Aorta (tissue), 5 donors: ENCODE measurements at regions not wholly inside any gene's neighbourhood (a gene's known extent, or its start where the extent isn't known, plus 50 kb on each side); places are given as distances from the start of the nearest gene placed in this dataset.
"Not testable (repeated sequence)": the region's sequence is repeated elsewhere in the genome, so short reads cannot be mapped to it uniquely, and the experiment has no call there.

ENCODE experiments used
- ATAC-seq: fragments of 200-7000 bp; cut with Tn5 transposase; one replicate; pipeline ENCODE4 v1.9.1; 2022; ENCODE audit warnings: moderate library complexity; ENCODE audit not compliant: low FRiP score
- DNase-seq, 2 donors: peaks; one replicate each; pipeline ENCODE4 v3.0.0-alpha.2; 2020
- H3K27ac ChIP-seq, 2 donors: one replicate each; pipeline ENCODE4 v1.5.1; 2013; ENCODE audit warnings: low read length in 2 of 2, mild to moderate bottlenecking in 2 of 2, moderate library complexity in 2 of 2, control low read depth in 1 of 2, inconsistent platforms in 1 of 2, low read depth in 1 of 2
- H3K27me3 ChIP-seq, 2 donors: one replicate each; pipeline ENCODE4 v1.6.1; 2013; ENCODE audit warnings: control low read depth in 1 of 2, low read length in 1 of 2, mild to moderate bottlenecking in 1 of 2, moderate library complexity in 1 of 2; ENCODE audit not compliant: insufficient read depth in 2 of 2, control insufficient read depth in 1 of 2
- H3K36me3 ChIP-seq, 2 donors: one replicate each; pipeline ENCODE4 v1.6.1; 2013; ENCODE audit warnings: control low read depth in 1 of 2, low read length in 1 of 2, mild to moderate bottlenecking in 1 of 2; ENCODE audit not compliant: insufficient read depth in 2 of 2, control insufficient read depth in 1 of 2
- H3K4me1 ChIP-seq, 2 donors: one replicate each; pipeline ENCODE4 v1.6.1; 2013; ENCODE audit warnings: low read length in 2 of 2, control low read depth in 1 of 2, mild to moderate bottlenecking in 1 of 2, moderate library complexity in 1 of 2; ENCODE audit not compliant: insufficient read depth in 2 of 2, control insufficient read depth in 1 of 2
- H3K4me3 ChIP-seq, 2 donors: one replicate each; pipeline ENCODE4 v1.5.1; 2013; ENCODE audit warnings: low read length in 2 of 2, control low read depth in 1 of 2, mild to moderate bottlenecking in 1 of 2
- H3K9me3 ChIP-seq: one replicate; pipeline ENCODE4 v1.6.1; 2013; ENCODE audit warnings: mild to moderate bottlenecking, low read length; ENCODE audit not compliant: control insufficient read depth
- WGBS, 2 donors: extraction: QIAGEN DNeasy Blood & Tissue Kit; methylation state at CpG; one replicate each; pipeline ENCODE4 v1.1.7; 2013; 5-methylcytosine and 5-hydroxymethylcytosine counted together
- intact Hi-C, 2 donors: fragments of 100-400 bp; cut with DNase I; formaldehyde crosslinking; loops; one replicate each; pipeline versions ENCODE4 v1.14.2 to v1.15.0; 2022
- donor health status: healthy with polysubstance abuse.
- donor health status: Bipolar disorder and iron deficiency.
- donor health status: DM: no; HTN: no; CAD: no.
- donor health status: DM: no; HTN: no; CAD: no.
- donor health status: DM: yes; HTN: yes; CAD: no.

GRCh38 chr4:138374947-138375346 lies 132.8 kb upstream of the SLC7A11 start:
- Histone ChIP-seq H3K9me3 (no peaks in the 10 kb centered on the region), H3K27ac (no peak overlapping the region), H3K36me3 (no peaks in the 10 kb centered on the region), H3K4me3 (no peak overlapping the region), H3K27me3 (no peaks in the 10 kb centered on the region), H3K4me1 (no peaks in the 10 kb centered on the region)
- 0 to 89% methylated on average over 1 of the region's 1 CpG for WGBS, 2 donors
- ATAC-seq (no peak), DNase-seq (no peak)
- intact Hi-C loops, result no loop called here

GRCh38 chr4:138367942-138368341 lies 125.8 kb upstream of the SLC7A11 start:
- DNase-seq (no peak), ATAC-seq (no peak)
- H3K36me3 ChIP-seq, result no peaks in the 10 kb centered on the region
- intact Hi-C loops, result no loop called here
- H3K27ac ChIP-seq, result no peak overlapping the region
- no peaks in the 10 kb centered on the region for H3K9me3 ChIP-seq
- no peaks in the 10 kb centered on the region for H3K27me3 ChIP-seq
- no peak overlapping the region for H3K4me3 ChIP-seq
- no peaks in the 10 kb centered on the region for H3K4me1 ChIP-seq

DNA sequence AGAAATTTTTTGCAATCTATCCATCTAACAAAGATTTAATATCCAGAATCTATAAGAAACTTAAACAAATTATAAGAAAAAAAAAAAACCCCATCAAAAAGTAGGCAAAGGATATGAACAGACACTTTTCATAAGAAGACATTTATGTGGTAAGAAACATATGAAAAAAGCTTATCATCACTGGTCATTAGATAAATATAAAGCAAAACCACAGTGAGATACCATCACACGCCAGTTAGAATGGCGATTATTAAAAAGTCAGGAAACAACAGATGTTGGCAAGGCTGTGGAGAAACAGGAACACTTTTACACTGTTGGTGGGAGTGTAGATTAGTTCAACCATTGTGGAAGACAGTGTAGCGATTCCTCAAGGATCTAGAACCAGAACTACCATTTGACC lies 110.3 kb upstream of the SLC7A11 start:
- ATAC-seq, result not testable (repeated sequence)
- WGBS, 2 donors, result 91 to 94% methylated on average over 3 of the region's 3 CpGs

GRCh38 chr4:138348055-138348454 lies 105.9 kb upstream of the SLC7A11 start:
- Histone ChIP-seq H3K4me3 (no peak overlapping the region), H3K4me1 (no peaks in the 10 kb centered on the region), H3K9me3 (no peaks in the 10 kb centered on the region), H3K36me3 (no peaks in the 10 kb centered on the region), H3K27ac (no peak overlapping the region), H3K27me3 (no peaks in the 10 kb centered on the region)
- DNase-seq (no peak), ATAC-seq (no peak)
- 57 to 71% methylated on average over 3 of the region's 3 CpGs for WGBS, 2 donors
- intact Hi-C loops, result no loop called here

More for the DNA sequence above, 110.3 kb upstream of the SLC7A11 start:
- H3K9me3 ChIP-seq, H3K4me3 ChIP-seq, intact Hi-C loops, H3K4me1 ChIP-seq, H3K27ac ChIP-seq, DNase-seq, H3K36me3 ChIP-seq, H3K27me3 ChIP-seq: not testable (repeated sequence)

GRCh38 chr4:138347561-138347960 lies 105.4 kb upstream of the SLC7A11 start:
- no peaks in the 10 kb centered on the region for H3K9me3 ChIP-seq
- H3K4me3 ChIP-seq, result no peak overlapping the region
- no peaks in the 10 kb centered on the region for H3K36me3 ChIP-seq
- DNase-seq, result no peak
- intact Hi-C loops, result no loop called here
- no peaks in the 10 kb centered on the region for H3K4me1 ChIP-seq
- no peak overlapping the region for H3K27ac ChIP-seq
- H3K27me3 ChIP-seq, result no peaks in the 10 kb centered on the region
- ATAC-seq, result no peak

DNA sequence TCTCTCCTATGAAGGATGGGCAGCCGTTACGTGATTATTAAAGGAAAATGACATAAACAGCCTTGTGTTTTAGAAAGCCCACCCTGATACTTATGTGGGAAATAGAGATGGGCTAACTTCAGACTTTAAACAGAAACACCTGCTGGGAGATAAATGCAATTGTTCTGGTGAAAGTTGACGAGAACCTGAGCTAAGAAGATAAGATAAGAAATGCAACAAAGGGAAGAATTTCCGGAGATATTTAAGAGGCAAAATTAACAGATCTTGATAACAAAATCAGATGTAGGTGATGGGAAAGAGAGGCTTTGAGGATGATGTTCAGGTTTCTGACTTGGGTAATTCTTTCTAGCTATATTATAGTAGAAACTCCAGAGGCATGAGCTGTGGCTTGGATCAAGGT lies 102.7 kb upstream of the SLC7A11 start:
- Histone ChIP-seq H3K9me3 (no peaks in the 10 kb centered on the region), H3K27me3 (no peaks in the 10 kb centered on the region), H3K36me3 (no peaks in the 10 kb centered on the region), H3K27ac (no peak overlapping the region), H3K4me3 (no peak overlapping the region), H3K4me1 (no peaks in the 10 kb centered on the region)
- no peak for DNase-seq
- ATAC-seq, result no peak
- 90 to 91% methylated on average over 4 of the region's 4 CpGs for WGBS, 2 donors
- intact Hi-C loops, result no loop called here

GRCh38 chr4:138344054-138344453 lies 101.9 kb upstream of the SLC7A11 start:
- DNase-seq, result no peak
- intact Hi-C loops, result no loop called here
- Histone ChIP-seq H3K4me1 (no peaks in the 10 kb centered on the region), H3K4me3 (no peak overlapping the region), H3K36me3 (no peaks in the 10 kb centered on the region), H3K27me3 (no peaks in the 10 kb centered on the region), H3K27ac (no peak overlapping the region), H3K9me3 (no peaks in the 10 kb centered on the region)
- 89 to 92% methylated on average over 1 of the region's 1 CpG for whole genome bisulfite sequencing, 2 donors
- ATAC-seq, result no peak

DNA sequence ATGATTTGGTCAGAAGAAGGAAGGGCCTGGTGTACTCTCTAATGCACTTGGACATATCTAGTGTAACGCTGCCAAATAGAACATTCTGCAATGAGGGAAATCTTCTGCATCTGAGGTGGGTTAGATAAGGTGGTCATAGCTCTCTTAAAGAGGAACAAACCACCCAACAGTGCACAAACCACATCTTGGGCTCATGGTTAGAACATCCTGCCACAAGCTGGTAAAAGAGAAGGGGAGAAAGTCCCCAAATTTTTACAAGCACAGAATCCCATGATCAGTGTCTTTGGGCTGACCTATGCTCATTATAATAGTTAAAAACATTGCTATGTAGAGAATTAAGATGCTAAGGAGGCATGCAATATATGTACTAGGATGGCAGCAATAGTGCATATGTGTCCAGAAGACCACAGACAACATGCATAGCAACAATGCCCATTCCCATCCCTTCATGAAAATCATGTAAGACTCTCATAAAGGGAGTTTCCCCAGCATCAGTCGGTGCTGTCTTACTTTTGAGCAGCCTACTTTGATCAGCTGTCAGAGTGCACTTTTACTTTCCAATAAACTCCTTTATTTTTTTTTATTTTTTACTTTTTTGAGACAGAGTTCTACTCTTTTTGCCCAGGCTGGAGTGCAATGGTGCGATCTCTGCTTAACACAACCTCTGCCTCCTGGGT lies 99.7 kb upstream of the SLC7A11 start:
- Histone ChIP-seq H3K36me3 (no peaks in the 10 kb centered on the region), H3K27ac (no peak overlapping the region), H3K9me3 (no peaks in the 10 kb centered on the region), H3K4me3 (no peak overlapping the region), H3K27me3 (no peaks in the 10 kb centered on the region), H3K4me1 (no peaks in the 10 kb centered on the region)
- no peak for DNase-seq
- 91 to 96% methylated on average over 3 of the region's 3 CpGs for WGBS, 2 donors
- intact Hi-C loops, result no loop called here
- no peak for ATAC-seq

DNA sequence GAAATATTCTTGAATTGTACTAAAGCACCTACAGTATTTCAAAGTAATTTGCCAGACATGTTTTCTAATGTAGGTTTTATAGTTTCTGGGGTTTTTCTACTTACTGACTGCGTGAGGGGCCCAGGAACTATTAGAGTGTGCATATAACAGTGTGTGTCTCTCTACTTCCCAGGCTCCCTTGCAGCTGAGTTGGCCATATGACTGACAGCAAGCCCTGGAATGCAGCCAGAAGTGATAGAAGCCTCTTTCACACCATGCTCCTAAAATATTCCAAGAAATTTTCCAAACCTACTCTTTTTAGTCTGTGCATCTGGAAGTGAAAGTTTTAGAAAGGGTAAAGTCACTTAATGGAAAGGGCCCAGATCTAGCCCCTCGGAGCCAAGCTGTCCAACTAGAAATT lies 96.7 kb upstream of the SLC7A11 start:
- 94 to 99% methylated on average over 2 of the region's 2 CpGs for WGBS, 2 donors
- H3K4me1 ChIP-seq, result no peaks in the 10 kb centered on the region
- no peak for ATAC-seq
- H3K4me3 ChIP-seq, result no peak overlapping the region
- no peaks in the 10 kb centered on the region for H3K9me3 ChIP-seq
- no peaks in the 10 kb centered on the region for H3K27me3 ChIP-seq
- no peak overlapping the region for H3K27ac ChIP-seq
- intact Hi-C loops, result no loop called here
- no peaks in the 10 kb centered on the region for H3K36me3 ChIP-seq
- DNase-seq, result no peak
